ENCODE measurements at regions not wholly inside any gene's neighbourhood (a gene's known extent, or its start where the extent isn't known, plus 50 kb on each side); places are given as distances from the start of the nearest gene placed in this dataset.

- no peak for DNase-seq
Measured at GRCh38 chr2:207290833-207291624, 125.3 kb upstream of the KLF7 start.

GRCh38 chr2:207291625-207292252, 126.0 kb upstream of the KLF7 start:
- DNase-seq: no peak

GRCh38 chr2:207296265-207296948, 130.7 kb upstream of the KLF7 start:
- no peak for DNase-seq

- no peak for DNase-seq
Measured at GRCh38 chr2:207300817-207301216, 135.1 kb upstream of the KLF7 start.

GRCh38 chr2:207304761-207305160, 139.0 kb upstream of the KLF7 start:
- no peak for DNase-seq

GRCh38 chr2:207308519-207309224, 142.9 kb upstream of the KLF7 start:
- DNase-seq: peak; percentile 50

- DNase-seq: peak; percentile 53
Measured at GRCh38 chr2:207311316-207312005, 145.7 kb upstream of the KLF7 start.

- no peak for DNase-seq
Measured at GRCh38 chr2:207312006-207312356, 146.2 kb upstream of the KLF7 start.

GRCh38 chr2:207313947-207314346, 148.2 kb upstream of the KLF7 start:
- DNase-seq: no peak

- no peak for DNase-seq
Measured at GRCh38 chr2:207315131-207315530, 149.4 kb upstream of the KLF7 start.

- DNase-seq: no peak
Measured at GRCh38 chr2:207316484-207316883, 150.7 kb upstream of the KLF7 start.

- no peak for DNase-seq
Measured at GRCh38 chr2:207316906-207317305, 151.2 kb upstream of the KLF7 start.

- DNase-seq: no peak
Measured at GRCh38 chr2:207317378-207317984, 151.7 kb upstream of the KLF7 start.

GRCh38 chr2:207318181-207318628, 152.5 kb upstream of the KLF7 start:
- no peak for DNase-seq

GRCh38 chr2:207319316-207319715, 153.6 kb upstream of the KLF7 start:
- DNase-seq: peak; percentile 17

GRCh38 chr2:207320381-207321159, 154.8 kb upstream of the KLF7 start:
- no peak for DNase-seq

- DNase-seq: peak; percentile 57
Measured at GRCh38 chr2:207321514-207321913, 155.8 kb upstream of the KLF7 start.

- no peak for DNase-seq
Measured at GRCh38 chr2:207324001-207324400, 158.3 kb upstream of the KLF7 start.

GRCh38 chr2:207327513-207327912, 161.8 kb upstream of the KLF7 start:
- no peak for DNase-seq

GRCh38 chr2:207328944-207329386, 163.2 kb upstream of the KLF7 start:
- DNase-seq: peak; percentile 56

GRCh38 chr2:207330912-207331311, 165.2 kb upstream of the KLF7 start:
- peak; percentile 16 for DNase-seq
